Peyer's patch (tissue), 4 donors: ENCODE measurements at regions not wholly inside any gene's neighbourhood (a gene's known extent, or its start where the extent isn't known, plus 50 kb on each side); places are given as distances from the start of the nearest gene placed in this dataset.

Experiments
- DNase-seq, 3 donors: peaks; one replicate each; pipeline ENCODE4 v3.0.0-alpha.2; 2017 to 2019
- H3K27ac ChIP-seq, 4 donors: fragments of 200-600 bp; sonication (generic); one replicate each; pipeline ENCODE4 v1.5.1; 2016 to 2019
- H3K27me3 ChIP-seq, 2 donors: fragments of 200-600 bp; sonication (generic); one replicate each; pipeline ENCODE4 v1.5.1; 2019
- H3K36me3 ChIP-seq, 3 donors: fragments of 200-600 bp; sonication (generic); one replicate each; pipeline ENCODE4 v1.5.1; 2016 to 2019
- H3K4me1 ChIP-seq, 4 donors: fragments of 200-600 bp; sonication (generic); one replicate each; pipeline ENCODE4 v1.5.1; 2016 to 2019
- H3K4me3 ChIP-seq, 4 donors: fragments of 200-600 bp; sonication (generic); 1 replicate in 3 of 4; 2 replicates in 1 of 4; pipeline ENCODE4 v1.5.1; 2016 to 2019; ENCODE audit warnings: mild to moderate bottlenecking in 1 of 4
- H3K9me3 ChIP-seq, 4 donors: fragments of 200-600 bp; sonication (generic); one replicate each; pipeline ENCODE4 v1.5.1; 2016 to 2019; ENCODE audit warnings: mild to moderate bottlenecking in 1 of 4
- POLR2A ChIP-seq, 2 donors: fragments of 450-650 bp; IDR thresholded peaks; one replicate each; pipeline ENCODE4 v1.5.1; 2017; ENCODE audit warnings: antibody characterized with exemption in 2 of 2, mild to moderate bottlenecking in 2 of 2, moderate library complexity in 2 of 2
- TF ChIP-seq, protein P1 (sequence below), 6 experiments: fragments of 450-650 bp in 4 of 6; fragments of 200-600 bp in 2 of 6; sonication (generic) in 1 of 6; IDR thresholded peaks; one replicate each; pipeline ENCODE4 v1.5.1; 2017 to 2019; ENCODE audit warnings: antibody characterized with exemption in 6 of 6, mild to moderate bottlenecking in 3 of 6, moderate library complexity in 1 of 6

GRCh38 chr9:81381694-81382093 lies 307.7 kb downstream of the TLE1 start:
- Histone ChIP-seq H3K4me3 (no peak overlapping the region), H3K27me3 (no peaks in the 10 kb centered on the region), H3K4me1 (no peaks in the 10 kb centered on the region), H3K9me3 (no peaks in the 10 kb centered on the region), H3K27ac (no peak overlapping the region), H3K36me3 (no peaks in the 10 kb centered on the region)
- TF ChIP-seq POLR2A (IDR thresholded peaks at IDR 0.05): no peak
- TF ChIP-seq, protein P1, sequence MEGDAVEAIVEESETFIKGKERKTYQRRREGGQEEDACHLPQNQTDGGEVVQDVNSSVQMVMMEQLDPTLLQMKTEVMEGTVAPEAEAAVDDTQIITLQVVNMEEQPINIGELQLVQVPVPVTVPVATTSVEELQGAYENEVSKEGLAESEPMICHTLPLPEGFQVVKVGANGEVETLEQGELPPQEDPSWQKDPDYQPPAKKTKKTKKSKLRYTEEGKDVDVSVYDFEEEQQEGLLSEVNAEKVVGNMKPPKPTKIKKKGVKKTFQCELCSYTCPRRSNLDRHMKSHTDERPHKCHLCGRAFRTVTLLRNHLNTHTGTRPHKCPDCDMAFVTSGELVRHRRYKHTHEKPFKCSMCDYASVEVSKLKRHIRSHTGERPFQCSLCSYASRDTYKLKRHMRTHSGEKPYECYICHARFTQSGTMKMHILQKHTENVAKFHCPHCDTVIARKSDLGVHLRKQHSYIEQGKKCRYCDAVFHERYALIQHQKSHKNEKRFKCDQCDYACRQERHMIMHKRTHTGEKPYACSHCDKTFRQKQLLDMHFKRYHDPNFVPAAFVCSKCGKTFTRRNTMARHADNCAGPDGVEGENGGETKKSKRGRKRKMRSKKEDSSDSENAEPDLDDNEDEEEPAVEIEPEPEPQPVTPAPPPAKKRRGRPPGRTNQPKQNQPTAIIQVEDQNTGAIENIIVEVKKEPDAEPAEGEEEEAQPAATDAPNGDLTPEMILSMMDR (IDR thresholded peaks at IDR 0.05): no peak
- DNase-seq: no peak

GRCh38 chr9:81380504-81381359 lies 308.6 kb downstream of the TLE1 start:
- TF ChIP-seq, protein P1 (IDR thresholded peaks at IDR 0.05): no peak
- TF ChIP-seq POLR2A (IDR thresholded peaks at IDR 0.05): no peak
- Histone ChIP-seq H3K4me1 (no peaks in the 10 kb centered on the region), H3K36me3 (no peaks in the 10 kb centered on the region), H3K27ac (no peak overlapping the region), H3K27me3 (no peaks in the 10 kb centered on the region), H3K4me3 (no peak overlapping the region), H3K9me3 (no peaks in the 10 kb centered on the region)
- no peak for DNase-seq

GRCh38 chr9:81379655-81380054 lies 309.7 kb downstream of the TLE1 start:
- no peak overlapping the region for H3K4me3 ChIP-seq
- no peaks in the 10 kb centered on the region for H3K27me3 ChIP-seq
- no peak for TF ChIP-seq POLR2A (IDR thresholded peaks at IDR 0.05)
- TF ChIP-seq, protein P1 (IDR thresholded peaks at IDR 0.05): no peak
- H3K36me3 ChIP-seq: no peaks in the 10 kb centered on the region
- DNase-seq: no peak
- H3K9me3 ChIP-seq: no peaks in the 10 kb centered on the region
- no peak overlapping the region for H3K27ac ChIP-seq
- H3K4me1 ChIP-seq: no peaks in the 10 kb centered on the region

- Histone ChIP-seq H3K36me3 (no peaks in the 10 kb centered on the region), H3K4me3 (no peak overlapping the region)
Observed at GRCh38 chr9:81377921-81378320, 311.4 kb downstream of the TLE1 start.

GRCh38 chr9:81377320-81377719 lies 312.0 kb downstream of the TLE1 start:
- Histone ChIP-seq H3K4me3 (no peak overlapping the region), H3K36me3 (no peaks in the 10 kb centered on the region), H3K27ac (no peak overlapping the region), H3K9me3 (no peaks in the 10 kb centered on the region), H3K27me3 (no peaks in the 10 kb centered on the region), H3K4me1 (no peaks in the 10 kb centered on the region)
- TF ChIP-seq POLR2A (IDR thresholded peaks at IDR 0.05): no peak
- TF ChIP-seq, protein P1 (IDR thresholded peaks at IDR 0.05): no peak
- no peak for DNase-seq

More at GRCh38 chr9:81377921-81378320, 311.4 kb downstream of the TLE1 start:
- H3K9me3 ChIP-seq: no peaks in the 10 kb centered on the region
- H3K27me3 ChIP-seq: no peaks in the 10 kb centered on the region
- H3K4me1 ChIP-seq: no peaks in the 10 kb centered on the region
- TF ChIP-seq POLR2A (IDR thresholded peaks at IDR 0.05): no peak
- TF ChIP-seq, protein P1 (IDR thresholded peaks at IDR 0.05): no peak
- no peak for DNase-seq
- H3K27ac ChIP-seq: no peak overlapping the region
